DMS114 treated with DMSO at 0.1 percent for 48 hours (cell line): ENCODE measurements at regions not wholly inside any gene's neighbourhood (a gene's known extent, or its start where the extent isn't known, plus 50 kb on each side); places are given as distances from the start of the nearest gene placed in this dataset.
"Not testable (repeated sequence)": the region's sequence is repeated elsewhere in the genome, so short reads cannot be mapped to it uniquely, and the experiment has no call there.

Experiments used
- DNase-seq: peaks from one replicate; lab custom pipeline; 2025; ENCODE audit not compliant: unreplicated experiment; lab: John Stamatoyannopoulos, UW

GRCh38 chr19:27843861-27844260, 1369.1 kb downstream of the UQCRFS1 start:
- DNase-seq: no peak

- no peak for DNase-seq
These were observed 1379.9 kb downstream of the UQCRFS1 start for GRCh38 chr19:27833031-27833430.

DNA sequence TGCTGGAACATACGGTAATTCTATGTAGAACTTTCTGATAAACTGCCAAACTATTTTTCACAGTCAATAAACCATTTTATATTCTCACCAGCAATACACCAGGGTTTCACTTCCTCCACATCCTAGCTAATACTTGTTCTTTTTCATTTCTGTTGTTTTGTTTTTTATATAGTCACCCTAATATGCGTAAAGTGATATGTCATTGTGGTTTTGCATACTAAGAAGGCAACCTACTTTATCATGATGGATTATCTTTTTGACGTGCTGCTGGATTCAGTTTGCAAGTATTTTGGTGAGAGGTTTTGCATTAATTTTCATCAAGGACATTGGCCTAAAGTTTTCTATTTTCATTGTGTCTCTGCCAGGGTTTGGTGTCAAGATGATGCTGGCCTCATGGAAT, 1384.1 kb downstream of the UQCRFS1 start:
- DNase-seq: no peak

- DNase-seq: no peak
These were observed 1388.8 kb downstream of the UQCRFS1 start for GRCh38 chr19:27824108-27824507.

DNA sequence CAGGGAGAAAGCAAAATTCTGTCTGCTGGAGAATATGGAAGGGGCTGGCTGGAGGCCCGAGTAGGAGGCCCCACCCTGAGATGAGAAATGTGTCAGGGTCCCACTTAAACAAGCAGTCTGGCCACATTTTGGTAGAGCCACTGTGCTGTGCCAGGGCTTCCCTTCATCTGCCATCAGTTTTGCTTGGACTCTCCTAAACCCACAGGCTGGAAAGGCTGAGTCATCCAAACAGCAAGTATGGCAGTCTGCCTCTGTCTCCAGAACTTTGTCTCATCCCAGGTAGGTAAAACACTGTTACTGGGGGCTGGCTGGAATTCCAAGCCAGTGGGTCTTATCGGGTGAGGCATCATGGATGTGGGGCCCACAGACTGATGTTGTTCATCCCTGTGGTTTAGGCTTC, 1390.6 kb downstream of the UQCRFS1 start:
- DNase-seq: no peak

DNA sequence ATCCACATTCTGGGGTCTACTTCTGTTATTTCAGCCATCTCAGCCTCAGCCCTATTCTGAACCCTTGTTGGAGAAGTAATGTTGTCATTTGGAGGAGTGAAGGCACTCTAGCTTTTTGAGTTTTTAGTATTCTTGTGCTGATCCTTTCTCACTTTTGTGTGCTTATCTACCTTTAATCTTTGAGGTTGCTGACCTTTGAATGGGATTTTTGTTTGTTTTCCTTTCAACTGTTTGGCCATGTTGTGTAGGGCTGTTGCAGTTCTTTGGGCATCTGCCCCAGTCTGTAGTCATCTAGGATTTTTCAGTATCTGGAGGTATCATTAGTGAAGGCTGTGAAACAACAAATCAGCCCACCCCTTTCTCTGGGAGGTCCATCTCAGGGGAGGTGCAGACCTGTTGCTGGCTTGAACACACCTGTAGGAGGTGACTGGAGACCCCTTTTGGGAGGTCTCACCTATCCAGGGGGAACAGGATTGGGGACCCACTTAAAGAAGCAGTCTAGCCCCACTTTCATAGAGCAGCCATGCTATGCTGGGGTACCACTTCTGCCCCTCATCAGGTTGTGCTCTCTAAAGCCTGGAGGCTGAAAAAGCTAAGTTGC, 1391.4 kb downstream of the UQCRFS1 start:
- DNase-seq: no peak

GRCh38 chr19:27815985-27816384, 1397.0 kb downstream of the UQCRFS1 start:
- DNase-seq: no peak

- DNase-seq: not testable (repeated sequence)
These were observed 1398.1 kb downstream of the UQCRFS1 start for GRCh38 chr19:27814834-27815233.

GRCh38 chr19:27814274-27814673, 1398.7 kb downstream of the UQCRFS1 start:
- DNase-seq: not testable (repeated sequence)

DNA sequence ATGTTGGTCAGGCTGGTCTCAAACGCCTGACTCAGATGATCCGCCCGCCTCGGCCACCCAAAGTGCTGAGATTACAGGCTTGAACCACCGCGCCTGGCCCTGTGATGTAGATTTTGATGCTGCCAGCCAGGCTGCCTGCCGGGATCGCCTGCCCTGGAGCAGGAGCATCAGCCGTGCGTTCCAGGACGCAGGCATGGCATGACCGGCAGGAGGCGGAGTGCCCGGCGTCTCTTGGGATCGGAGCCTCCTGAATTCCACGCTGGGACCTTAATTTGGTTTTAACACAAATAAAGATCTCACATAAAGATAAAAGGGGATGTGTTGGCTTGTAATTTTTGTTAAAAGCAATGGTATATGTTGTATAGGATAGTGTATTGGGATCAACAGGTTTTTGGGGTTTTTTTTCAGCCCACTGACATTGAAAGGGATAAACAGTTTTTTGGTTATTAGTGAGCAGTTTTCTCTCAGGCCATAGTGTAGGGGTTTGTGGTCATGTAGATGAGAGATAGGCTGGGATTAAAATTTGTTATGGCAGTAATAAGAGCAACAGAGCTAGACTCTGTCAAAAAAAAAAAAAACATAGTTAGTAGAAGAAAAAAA, 1406.4 kb downstream of the UQCRFS1 start:
- no peak for DNase-seq

DNA sequence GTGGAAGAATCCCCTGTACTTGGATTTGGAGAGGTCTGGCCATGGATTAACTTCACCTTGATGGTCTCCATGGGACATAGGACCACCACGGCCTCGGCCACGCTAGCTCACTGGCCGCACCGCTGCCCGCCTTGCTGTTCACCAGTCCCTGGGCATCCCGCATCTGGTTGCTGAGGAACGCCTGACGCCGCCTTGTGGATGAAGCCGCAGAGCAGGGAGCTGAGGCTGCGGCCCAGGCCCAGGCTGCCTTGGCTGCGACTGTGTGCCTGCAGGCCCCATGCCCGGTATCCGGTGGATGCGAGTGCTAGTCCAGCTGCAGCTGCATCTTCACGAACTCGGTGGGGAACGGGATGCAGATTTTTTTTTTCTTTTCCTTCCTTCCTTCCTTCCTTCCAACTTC, 1407.1 kb downstream of the UQCRFS1 start:
- DNase-seq: no peak

GRCh38 chr19:27802293-27802692, 1410.7 kb downstream of the UQCRFS1 start:
- DNase-seq: not testable (repeated sequence)

DNA sequence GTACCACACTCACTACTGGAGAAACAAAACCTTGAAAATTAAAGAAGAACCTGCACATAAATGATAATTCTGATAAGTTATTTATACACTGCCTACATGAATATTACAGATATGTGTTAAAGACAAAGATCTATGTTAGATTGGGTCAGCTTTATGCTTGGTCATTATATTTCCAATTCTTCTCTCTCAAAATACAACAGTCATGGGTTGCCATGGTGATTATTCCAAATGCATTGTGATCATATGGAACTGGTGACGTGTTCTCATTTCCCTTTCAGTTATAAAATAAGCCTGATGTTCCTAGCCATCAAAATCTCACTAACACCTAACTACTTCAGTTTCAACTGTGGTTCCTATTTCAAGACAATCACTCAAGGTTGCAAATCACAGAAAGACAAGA, 1416.4 kb downstream of the UQCRFS1 start:
- no peak for DNase-seq

DNA sequence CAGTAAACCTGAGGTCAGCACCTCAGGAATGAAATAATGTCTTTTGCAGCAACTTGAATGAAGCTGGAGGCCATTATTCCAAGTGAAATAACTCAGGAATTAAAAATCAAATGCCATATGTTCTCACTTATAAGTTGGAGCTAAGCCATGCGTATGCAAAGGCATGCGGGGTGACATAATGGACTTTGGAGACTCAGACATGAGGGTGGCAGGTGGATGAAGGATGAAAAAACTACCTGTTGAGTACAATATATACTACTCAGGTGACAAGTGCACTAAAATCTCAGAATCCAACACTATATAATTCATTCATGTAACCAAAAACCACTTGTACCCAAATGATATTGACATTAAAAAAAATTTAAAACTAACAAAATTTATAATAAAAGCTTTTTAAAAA, 1416.9 kb downstream of the UQCRFS1 start:
- no peak for DNase-seq

DNA sequence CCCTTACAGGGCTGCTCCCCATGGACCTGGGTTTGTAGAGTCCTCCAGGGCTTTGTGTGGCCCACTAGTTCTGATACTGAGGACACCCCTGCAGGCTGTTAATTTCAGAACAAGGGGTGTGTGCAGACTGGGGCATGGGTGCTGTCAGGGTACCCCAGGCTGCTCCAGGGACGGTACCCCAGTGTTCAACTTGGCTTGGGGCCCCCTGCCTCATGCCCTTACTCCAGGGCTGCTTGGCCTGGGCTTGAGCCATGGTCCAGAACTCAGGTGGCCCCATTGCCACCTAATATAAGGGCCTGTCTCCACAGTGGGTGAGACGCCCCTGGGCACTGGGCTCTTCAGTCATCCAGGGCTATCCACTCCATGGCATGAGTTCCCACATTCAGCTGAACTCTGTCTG, 1417.6 kb downstream of the UQCRFS1 start:
- no peak for DNase-seq

GRCh38 chr19:27794494-27795042, 1418.4 kb downstream of the UQCRFS1 start:
- DNase-seq: no peak

GRCh38 chr19:27793644-27794493, 1419.1 kb downstream of the UQCRFS1 start:
- peak; percentile 93 for DNase-seq

GRCh38 chr19:27793128-27793643, 1419.8 kb downstream of the UQCRFS1 start:
- peak; percentile 94 for DNase-seq

- no peak for DNase-seq
These were observed 1420.3 kb downstream of the UQCRFS1 start for GRCh38 chr19:27792576-27793127.

- no peak for DNase-seq
These were observed 1432.4 kb downstream of the UQCRFS1 start for GRCh38 chr19:27780367-27781075.

DNA sequence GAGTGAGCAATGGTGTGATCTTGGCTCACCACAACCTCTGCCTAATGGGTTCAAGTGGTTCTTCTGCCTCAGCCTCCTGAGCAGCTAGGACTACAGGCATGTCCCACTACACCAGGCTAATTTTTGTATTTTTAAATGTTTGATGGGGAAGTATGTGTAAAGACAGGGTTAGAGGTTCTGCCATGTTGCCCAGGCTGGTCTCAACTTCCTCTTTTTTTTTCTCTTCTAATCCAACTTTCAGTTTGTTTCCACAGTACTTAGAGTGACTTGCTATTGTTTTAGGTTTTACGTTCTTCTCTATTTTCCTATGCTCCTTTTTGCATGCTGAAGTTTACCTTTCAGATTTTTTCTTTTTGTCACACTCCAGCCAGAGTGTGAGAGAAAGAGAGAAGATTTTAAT, 1433.0 kb downstream of the UQCRFS1 start:
- DNase-seq: no peak
